Neural cell (in vitro differentiated cells): ENCODE measurements at regions not wholly inside any gene's neighbourhood (a gene's known extent, or its start where the extent isn't known, plus 50 kb on each side); places are given as distances from the start of the nearest gene placed in this dataset.

Experiments
- H2AFZ ChIP-seq: fragments of 200-600, 300-800 bp; sonication (generic), shearing (Covaris generic); 2 replicates; pipeline ENCODE4 v1.6.0; 2014; ENCODE audit warnings: low read depth, mild to moderate bottlenecking, antibody characterized with exemption, low read length, moderate library complexity
- H3F3A ChIP-seq: fragments of 200-600 bp; shearing (Covaris generic); 2 replicates; pipeline ENCODE4 v1.6.1; 2016; ENCODE audit warnings: mild to moderate bottlenecking, moderate library complexity, mixed read lengths, antibody characterized with exemption, low read length; ENCODE audit not compliant: insufficient read depth, poor library complexity, severe bottlenecking
- H3K27ac ChIP-seq: fragments of 200-600, 300-800 bp; sonication (generic), shearing (Covaris generic); 2 replicates; pipeline ENCODE4 v1.5.1; 2014; ENCODE audit warnings: mild to moderate bottlenecking, low read length, moderate library complexity
- H3K27me3 ChIP-seq: fragments of 300-800, 200-600 bp; sonication (generic), shearing (Covaris generic); 2 replicates; pipeline ENCODE4 v1.6.0; 2014; ENCODE audit warnings: mild to moderate bottlenecking, low read depth, low read length, moderate library complexity; ENCODE audit not compliant: insufficient read depth
- H3K36me3 ChIP-seq: fragments of 300-800, 200-600 bp; sonication (generic), shearing (Covaris generic); 2 replicates; pipeline ENCODE4 v1.5.1; 2014; ENCODE audit warnings: mild to moderate bottlenecking, antibody characterized with exemption, low read length, moderate library complexity; ENCODE audit not compliant: insufficient read depth
- H3K4me2 ChIP-seq: fragments of 300-800, 200-600 bp; sonication (generic), shearing (Covaris generic); 2 replicates; pipeline ENCODE4 v1.6.0; 2014; ENCODE audit warnings: mild to moderate bottlenecking, low read length
- H3K4me3 ChIP-seq: fragments of 300-800, 200-600 bp; sonication (generic), shearing (Covaris generic); 2 replicates; pipeline ENCODE4 v1.5.1; 2014; ENCODE audit warnings: mild to moderate bottlenecking, low read length, moderate library complexity
- H3K79me2 ChIP-seq: fragments of 200-600 bp; shearing (Covaris generic); replicated peaks from 2 replicates; pipeline ENCODE4 v1.6.0; 2014; ENCODE audit warnings: mild to moderate bottlenecking, low read length, moderate library complexity; ENCODE audit not compliant: insufficient read depth
- H3K9ac ChIP-seq: fragments of 300-800, 200-600 bp; sonication (generic), shearing (Covaris generic); 2 replicates; pipeline ENCODE4 v1.6.1; 2016; ENCODE audit warnings: mild to moderate bottlenecking, low read length, mixed read lengths
- H3K9me2 ChIP-seq: fragments of 200-600 bp; shearing (Covaris generic); 2 replicates; pipeline ENCODE4 v1.6.1; 2016; ENCODE audit warnings: mild to moderate bottlenecking, low read length, mixed read lengths; ENCODE audit not compliant: insufficient read depth
- H3K9me3 ChIP-seq: fragments of 200-600, 300-800 bp; sonication (generic), shearing (Covaris generic); 2 replicates; pipeline ENCODE4 v1.6.1; 2016; ENCODE audit warnings: mild to moderate bottlenecking, mixed run types, low read length, moderate library complexity, mixed read lengths
- H4K20me1 ChIP-seq: fragments of 200-600 bp; shearing (Covaris generic); 2 replicates; pipeline ENCODE4 v1.6.1; 2016; ENCODE audit warnings: mild to moderate bottlenecking, mixed run types; ENCODE audit not compliant: insufficient read depth
- EP300 ChIP-seq: fragments of 450-650 bp; conservative IDR thresholded peaks from 2 replicates; pipeline ENCODE4 v1.6.1; 2014; ENCODE audit warnings: antibody characterized with exemption, mild to moderate bottlenecking, moderate library complexity; ENCODE audit not compliant: poor library complexity, severe bottlenecking
- EZH2 ChIP-seq: fragments of 200-600, 300-800 bp; shearing (Covaris generic), sonication (generic); IDR thresholded peaks from 2 replicates; pipeline ENCODE4 v1.6.1; 2014; ENCODE audit warnings: antibody characterized with exemption, low read length, borderline replicate concordance, mild to moderate bottlenecking; ENCODE audit not compliant: insufficient read depth, poor library complexity, severe bottlenecking
- MXI1 ChIP-seq: fragments of 450-650 bp; conservative IDR thresholded peaks from 2 replicates; pipeline ENCODE4 v1.6.1; 2014; ENCODE audit warnings: antibody characterized with exemption, mild to moderate bottlenecking; ENCODE audit not compliant: poor library complexity, severe bottlenecking
- POLR2AphosphoS5 ChIP-seq: IDR thresholded peaks from 2 replicates; pipeline ENCODE4 v1.6.1; 2012
- RAD21 ChIP-seq: fragments of 450-650 bp; conservative IDR thresholded peaks from 2 replicates; pipeline ENCODE4 v1.6.1; 2014; ENCODE audit warnings: antibody characterized with exemption, mild to moderate bottlenecking, moderate library complexity
- SMC3 ChIP-seq: fragments of 450-650 bp; conservative IDR thresholded peaks from 2 replicates; pipeline ENCODE4 v1.6.1; 2014; ENCODE audit warnings: antibody characterized with exemption, mild to moderate bottlenecking, moderate library complexity; ENCODE audit not compliant: poor library complexity
- TAF1 ChIP-seq: IDR thresholded peaks from 2 replicates; pipeline ENCODE4 v1.6.1; 2012; ENCODE audit warnings: low read depth
- TF ChIP-seq, protein P1 (sequence below): IDR thresholded peaks from 2 replicates; pipeline ENCODE4 v1.6.1; 2012; ENCODE audit warnings: borderline replicate concordance
- TF ChIP-seq, protein P2 (sequence below): fragments of 450-650 bp; IDR thresholded peaks from 2 replicates; pipeline ENCODE4 v1.5.1; 2014; ENCODE audit warnings: antibody characterized with exemption, mild to moderate bottlenecking, moderate library complexity; ENCODE audit not compliant: poor library complexity, severe bottlenecking

DNA sequence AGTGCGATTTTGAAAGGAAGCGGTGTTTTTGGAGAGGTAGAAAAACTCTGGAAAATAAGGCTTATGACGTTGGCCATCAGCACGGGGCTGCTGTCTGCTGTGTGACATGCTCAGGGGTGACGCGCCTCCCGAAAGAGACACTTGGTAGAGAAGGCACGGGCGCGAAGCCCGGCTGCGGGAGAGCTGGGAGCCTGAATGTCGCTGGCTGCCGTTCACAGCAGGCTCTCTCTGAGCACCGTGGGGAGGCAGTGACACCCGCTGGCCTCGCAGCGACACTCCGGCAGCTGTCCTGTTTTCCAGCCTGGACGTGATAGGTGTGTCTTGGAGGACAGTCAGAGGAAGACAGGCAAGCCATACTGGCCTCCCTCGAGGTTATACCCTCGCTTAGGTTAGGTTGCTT is 759.1 kb upstream of the RBFOX1 start:
- TF ChIP-seq SMC3 (peak; percentile 82), EP300 (peak; percentile 24), POLR2AphosphoS5 (no peak), RAD21 (peak; percentile 83), EZH2 (no peak), TAF1 (no peak), MXI1 (no peak)
- TF ChIP-seq, protein P1, sequence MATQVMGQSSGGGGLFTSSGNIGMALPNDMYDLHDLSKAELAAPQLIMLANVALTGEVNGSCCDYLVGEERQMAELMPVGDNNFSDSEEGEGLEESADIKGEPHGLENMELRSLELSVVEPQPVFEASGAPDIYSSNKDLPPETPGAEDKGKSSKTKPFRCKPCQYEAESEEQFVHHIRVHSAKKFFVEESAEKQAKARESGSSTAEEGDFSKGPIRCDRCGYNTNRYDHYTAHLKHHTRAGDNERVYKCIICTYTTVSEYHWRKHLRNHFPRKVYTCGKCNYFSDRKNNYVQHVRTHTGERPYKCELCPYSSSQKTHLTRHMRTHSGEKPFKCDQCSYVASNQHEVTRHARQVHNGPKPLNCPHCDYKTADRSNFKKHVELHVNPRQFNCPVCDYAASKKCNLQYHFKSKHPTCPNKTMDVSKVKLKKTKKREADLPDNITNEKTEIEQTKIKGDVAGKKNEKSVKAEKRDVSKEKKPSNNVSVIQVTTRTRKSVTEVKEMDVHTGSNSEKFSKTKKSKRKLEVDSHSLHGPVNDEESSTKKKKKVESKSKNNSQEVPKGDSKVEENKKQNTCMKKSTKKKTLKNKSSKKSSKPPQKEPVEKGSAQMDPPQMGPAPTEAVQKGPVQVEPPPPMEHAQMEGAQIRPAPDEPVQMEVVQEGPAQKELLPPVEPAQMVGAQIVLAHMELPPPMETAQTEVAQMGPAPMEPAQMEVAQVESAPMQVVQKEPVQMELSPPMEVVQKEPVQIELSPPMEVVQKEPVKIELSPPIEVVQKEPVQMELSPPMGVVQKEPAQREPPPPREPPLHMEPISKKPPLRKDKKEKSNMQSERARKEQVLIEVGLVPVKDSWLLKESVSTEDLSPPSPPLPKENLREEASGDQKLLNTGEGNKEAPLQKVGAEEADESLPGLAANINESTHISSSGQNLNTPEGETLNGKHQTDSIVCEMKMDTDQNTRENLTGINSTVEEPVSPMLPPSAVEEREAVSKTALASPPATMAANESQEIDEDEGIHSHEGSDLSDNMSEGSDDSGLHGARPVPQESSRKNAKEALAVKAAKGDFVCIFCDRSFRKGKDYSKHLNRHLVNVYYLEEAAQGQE = no peak
- TF ChIP-seq, protein P2, sequence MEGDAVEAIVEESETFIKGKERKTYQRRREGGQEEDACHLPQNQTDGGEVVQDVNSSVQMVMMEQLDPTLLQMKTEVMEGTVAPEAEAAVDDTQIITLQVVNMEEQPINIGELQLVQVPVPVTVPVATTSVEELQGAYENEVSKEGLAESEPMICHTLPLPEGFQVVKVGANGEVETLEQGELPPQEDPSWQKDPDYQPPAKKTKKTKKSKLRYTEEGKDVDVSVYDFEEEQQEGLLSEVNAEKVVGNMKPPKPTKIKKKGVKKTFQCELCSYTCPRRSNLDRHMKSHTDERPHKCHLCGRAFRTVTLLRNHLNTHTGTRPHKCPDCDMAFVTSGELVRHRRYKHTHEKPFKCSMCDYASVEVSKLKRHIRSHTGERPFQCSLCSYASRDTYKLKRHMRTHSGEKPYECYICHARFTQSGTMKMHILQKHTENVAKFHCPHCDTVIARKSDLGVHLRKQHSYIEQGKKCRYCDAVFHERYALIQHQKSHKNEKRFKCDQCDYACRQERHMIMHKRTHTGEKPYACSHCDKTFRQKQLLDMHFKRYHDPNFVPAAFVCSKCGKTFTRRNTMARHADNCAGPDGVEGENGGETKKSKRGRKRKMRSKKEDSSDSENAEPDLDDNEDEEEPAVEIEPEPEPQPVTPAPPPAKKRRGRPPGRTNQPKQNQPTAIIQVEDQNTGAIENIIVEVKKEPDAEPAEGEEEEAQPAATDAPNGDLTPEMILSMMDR = peak; percentile 75
- peak overlapping the region; percentile 38 for H3K27ac ChIP-seq
- H4K20me1 ChIP-seq = no peaks in the 10 kb centered on the region
- H3K27me3 ChIP-seq = no peaks in the 10 kb centered on the region
- H3K9me2 ChIP-seq = no peaks in the 10 kb centered on the region
- no peaks in the 10 kb centered on the region for H3F3A ChIP-seq
- no peaks in the 10 kb centered on the region for H3K79me2 ChIP-seq
- no peak overlapping the region for H3K9ac ChIP-seq
- no peak overlapping the region for H3K4me2 ChIP-seq
- H3K36me3 ChIP-seq = no peaks in the 10 kb centered on the region
- no peak overlapping the region for H2AFZ ChIP-seq
- H3K4me3 ChIP-seq = peak overlapping the region; percentile 37
- no peaks in the 10 kb centered on the region for H3K9me3 ChIP-seq

DNA sequence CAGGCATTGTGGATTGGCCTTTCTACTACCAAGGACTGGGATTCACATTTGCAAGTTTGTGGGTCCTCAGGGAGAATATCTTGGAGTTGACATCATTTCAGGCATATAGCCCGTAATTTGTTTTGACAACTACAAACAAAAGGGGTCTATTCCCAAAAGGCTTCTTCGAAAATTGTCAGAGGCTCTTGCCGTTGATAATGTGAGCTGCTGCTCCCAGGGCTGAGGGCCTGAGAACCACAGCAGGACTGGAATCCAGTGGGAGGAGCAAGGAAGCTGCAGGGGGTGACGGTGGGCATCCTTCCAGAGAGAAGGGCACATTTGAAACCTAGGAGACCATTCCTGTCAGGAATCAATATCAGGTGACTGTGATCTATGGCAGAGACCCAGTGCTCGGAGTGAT is 761.6 kb upstream of the RBFOX1 start:
- Histone ChIP-seq H3K27ac (no peak overlapping the region), H3K79me2 (no peaks in the 10 kb centered on the region), H3K36me3 (no peaks in the 10 kb centered on the region), H3K4me3 (no peak overlapping the region), H3F3A (no peaks in the 10 kb centered on the region), H3K9ac (no peak overlapping the region), H3K4me2 (no peak overlapping the region), H3K9me3 (no peaks in the 10 kb centered on the region), H3K9me2 (no peaks in the 10 kb centered on the region), H2AFZ (no peak overlapping the region), H4K20me1 (no peaks in the 10 kb centered on the region), H3K27me3 (no peaks in the 10 kb centered on the region)
- TF ChIP-seq RAD21 (no peak), POLR2AphosphoS5 (peak; percentile 52), EP300 (peak; percentile 27)

DNA sequence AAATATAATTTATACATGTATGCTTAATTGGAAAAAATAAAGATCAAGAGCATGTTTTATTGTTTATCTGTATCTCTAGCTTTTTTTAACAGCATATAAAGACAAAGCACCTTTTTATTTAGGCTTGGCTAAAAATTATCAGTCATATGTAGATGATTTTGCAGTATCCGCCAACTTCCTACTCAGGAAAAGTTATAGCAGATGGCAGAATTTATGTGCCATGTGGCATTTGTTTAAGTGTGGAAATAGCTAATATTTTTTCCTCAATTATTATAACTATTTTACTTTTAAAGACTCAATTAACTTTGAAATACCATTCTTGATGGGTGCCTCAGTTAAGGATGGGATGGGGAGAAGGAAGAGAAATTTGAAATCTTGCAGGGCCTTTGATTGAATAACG is 762.1 kb upstream of the RBFOX1 start:
- Histone ChIP-seq H3K9ac (no peak overlapping the region), H3K9me2 (no peaks in the 10 kb centered on the region), H3K9me3 (no peaks in the 10 kb centered on the region), H2AFZ (no peak overlapping the region), H3K36me3 (no peaks in the 10 kb centered on the region), H3K27ac (no peak overlapping the region), H3K79me2 (no peaks in the 10 kb centered on the region), H4K20me1 (no peaks in the 10 kb centered on the region), H3K27me3 (no peaks in the 10 kb centered on the region), H3K4me3 (no peak overlapping the region), H3F3A (no peaks in the 10 kb centered on the region), H3K4me2 (no peak overlapping the region)
- no peak for TF ChIP-seq MXI1
- TF ChIP-seq TAF1 = no peak
- TF ChIP-seq SMC3 = no peak
- no peak for TF ChIP-seq EZH2
- TF ChIP-seq POLR2AphosphoS5 = no peak
- TF ChIP-seq, protein P1 = no peak
- TF ChIP-seq, protein P2 = no peak
- TF ChIP-seq RAD21 = no peak
- TF ChIP-seq EP300 = no peak
